ENCODE measurements at regions not wholly inside any gene's neighbourhood (a gene's known extent, or its start where the extent isn't known, plus 50 kb on each side); places are given as distances from the start of the nearest gene placed in this dataset.

DNA sequence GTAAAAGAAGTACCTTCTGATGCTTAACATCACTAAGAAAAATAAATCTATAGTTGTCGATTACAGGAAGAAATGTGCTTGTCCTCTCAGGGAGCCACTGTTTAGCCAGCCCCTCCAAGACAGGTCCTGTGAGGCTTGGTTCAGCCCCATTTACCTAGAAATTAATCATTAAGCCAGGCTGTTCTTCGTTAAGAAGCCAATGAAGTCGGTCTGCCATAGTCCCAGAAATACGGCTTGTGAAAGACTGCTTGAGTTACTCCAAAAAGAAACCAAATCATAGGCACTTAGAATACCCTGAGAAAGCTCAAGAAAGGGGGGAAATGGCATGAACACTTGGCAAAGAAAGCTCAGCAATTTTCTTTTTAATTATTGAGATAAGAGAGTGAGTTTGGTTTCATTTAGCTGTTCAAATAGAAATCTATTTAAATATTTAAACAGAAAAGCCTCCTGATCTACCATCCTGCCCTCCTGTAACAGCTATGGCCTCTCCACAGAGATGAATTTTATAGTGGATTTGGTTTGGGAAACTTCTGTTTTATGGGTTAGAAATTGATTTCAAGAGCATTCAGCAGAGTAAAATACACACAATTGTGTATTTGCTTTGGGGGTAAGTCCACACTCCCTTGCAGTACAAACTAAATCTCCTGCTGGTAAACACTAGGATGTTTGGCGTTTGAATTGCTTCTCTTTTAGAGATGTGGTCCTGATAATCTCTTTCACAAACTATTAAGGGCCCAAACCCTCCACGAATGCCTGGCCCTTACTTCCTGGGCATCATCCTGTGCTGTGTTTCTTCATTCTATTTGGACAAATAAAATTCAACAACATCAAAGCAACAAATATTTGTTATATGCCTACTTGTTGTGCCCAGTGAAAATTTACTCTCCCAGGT, 234.4 kb downstream of the SEC23A start (continued):
- TF ChIP-seq, protein P1, sequence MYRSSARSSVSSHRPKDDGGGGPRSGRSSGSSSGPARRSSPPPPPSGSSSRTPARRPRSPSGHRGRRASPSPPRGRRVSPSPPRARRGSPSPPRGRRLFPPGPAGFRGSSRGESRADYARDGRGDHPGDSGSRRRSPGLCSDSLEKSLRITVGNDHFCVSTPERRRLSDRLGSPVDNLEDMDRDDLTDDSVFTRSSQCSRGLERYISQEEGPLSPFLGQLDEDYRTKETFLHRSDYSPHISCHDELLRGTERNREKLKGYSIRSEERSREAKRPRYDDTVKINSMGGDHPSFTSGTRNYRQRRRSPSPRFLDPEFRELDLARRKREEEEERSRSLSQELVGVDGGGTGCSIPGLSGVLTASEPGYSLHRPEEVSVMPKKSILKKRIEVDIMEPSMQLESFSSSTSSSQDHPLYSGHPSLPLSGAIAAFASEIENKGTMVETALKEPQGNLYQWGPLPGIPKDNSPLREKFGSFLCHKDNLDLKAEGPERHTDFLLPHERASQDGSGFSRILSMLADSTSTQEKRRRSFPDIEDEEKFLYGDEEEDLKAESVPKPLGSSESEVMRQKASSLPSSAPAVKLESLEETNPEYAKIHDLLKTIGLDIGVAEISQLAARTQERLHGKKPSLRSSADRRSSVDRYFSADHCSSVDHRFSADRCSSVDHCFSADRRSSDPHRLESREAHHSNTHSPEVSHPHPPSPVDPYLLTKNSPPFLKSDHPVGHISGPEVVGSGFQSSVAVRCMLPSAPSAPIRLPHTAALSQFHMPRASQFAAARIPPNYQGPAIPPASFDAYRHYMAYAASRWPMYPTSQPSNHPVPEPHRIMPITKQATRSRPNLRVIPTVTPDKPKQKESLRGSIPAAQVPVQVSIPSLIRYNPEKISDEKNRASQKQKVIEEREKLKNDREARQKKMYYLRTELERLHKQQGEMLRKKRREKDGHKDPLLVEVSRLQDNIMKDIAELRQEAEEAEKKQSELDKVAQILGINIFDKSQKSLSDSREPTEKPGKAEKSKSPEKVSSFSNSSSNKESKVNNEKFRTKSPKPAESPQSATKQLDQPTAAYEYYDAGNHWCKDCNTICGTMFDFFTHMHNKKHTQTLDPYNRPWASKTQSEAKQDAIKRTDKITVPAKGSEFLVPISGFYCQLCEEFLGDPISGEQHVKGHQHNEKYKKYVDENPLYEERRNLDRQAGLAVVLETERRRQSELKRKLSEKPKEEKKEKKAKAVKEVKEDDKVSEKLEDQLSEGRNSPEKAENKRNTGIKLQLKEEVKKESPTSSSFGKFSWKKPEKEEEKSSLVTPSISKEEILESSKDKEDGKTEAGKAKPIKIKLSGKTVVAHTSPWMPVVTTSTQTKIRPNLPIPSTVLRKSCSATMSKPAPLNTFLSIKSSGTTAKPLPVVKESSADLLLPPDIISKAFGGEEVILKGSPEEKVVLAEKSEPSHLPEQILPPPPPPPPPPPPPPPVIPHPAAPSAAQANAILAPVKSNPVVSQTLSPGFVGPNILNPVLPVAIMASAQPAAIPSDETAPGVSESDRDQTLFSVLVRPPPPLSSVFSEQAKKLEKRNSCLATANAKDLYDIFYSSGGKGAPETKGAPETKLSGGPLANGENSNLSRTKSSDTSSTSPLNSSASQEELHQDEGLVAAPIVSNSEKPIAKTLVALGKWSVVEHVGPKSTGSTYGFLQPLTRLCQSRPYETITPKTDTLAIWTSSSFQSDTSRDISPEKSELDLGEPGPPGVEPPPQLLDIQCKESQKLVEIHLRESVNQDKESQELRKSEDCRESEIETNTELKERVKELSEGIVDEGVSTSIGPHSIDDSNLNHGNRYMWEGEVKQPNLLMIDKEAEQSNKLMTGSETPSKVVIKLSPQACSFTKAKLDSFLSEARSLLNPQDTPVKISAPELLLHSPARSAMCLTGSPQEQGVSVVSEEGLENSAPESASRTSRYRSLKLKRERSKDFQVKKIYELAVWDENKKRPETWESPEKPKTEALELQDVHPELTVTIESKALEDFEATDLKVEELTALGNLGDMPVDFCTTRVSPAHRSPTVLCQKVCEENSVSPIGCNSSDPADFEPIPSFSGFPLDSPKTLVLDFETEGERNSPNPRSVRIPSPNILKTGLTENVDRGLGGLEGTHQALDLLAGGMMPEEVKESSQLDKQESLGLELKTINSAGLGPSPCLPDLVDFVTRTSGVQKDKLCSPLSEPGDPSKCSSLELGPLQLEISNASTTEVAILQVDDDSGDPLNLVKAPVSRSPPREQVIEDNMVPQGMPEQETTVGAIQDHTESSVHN (CRISPR knock-in tag; IDR thresholded peaks at IDR 0.05) = no peak
- TF ChIP-seq NRL (CRISPR knock-in tag; IDR thresholded peaks at IDR 0.05; ENCODE audit: borderline replicate concordance) = no peak
- TF ChIP-seq FOXJ3 (CRISPR knock-in tag; IDR thresholded peaks at IDR 0.05; ENCODE audit: borderline replicate concordance) = peak; percentile 83; the same call in 1 of the 2 replicates
- TF ChIP-seq NR2F1 (CRISPR knock-in tag; IDR thresholded peaks at IDR 0.05) = no peak
- no peak for TF ChIP-seq NR2F6 (IDR thresholded peaks at IDR 0.05)
- TF ChIP-seq NR2F6 (CRISPR knock-in tag; IDR thresholded peaks at IDR 0.05) = no peak
- no peak for TF ChIP-seq ZFP62 (CRISPR knock-in tag; IDR thresholded peaks at IDR 0.05)
- no peak for TF ChIP-seq MAFF (IDR thresholded peaks at IDR 0.05; ENCODE audit: low read depth, low read length)
- TF ChIP-seq ZSCAN29 (CRISPR knock-in tag; conservative IDR thresholded peaks at IDR 0.05) = 0 out of 2 replicates have a peak, but pooled peaks have one; percentile 11
- TF ChIP-seq, protein P2, sequence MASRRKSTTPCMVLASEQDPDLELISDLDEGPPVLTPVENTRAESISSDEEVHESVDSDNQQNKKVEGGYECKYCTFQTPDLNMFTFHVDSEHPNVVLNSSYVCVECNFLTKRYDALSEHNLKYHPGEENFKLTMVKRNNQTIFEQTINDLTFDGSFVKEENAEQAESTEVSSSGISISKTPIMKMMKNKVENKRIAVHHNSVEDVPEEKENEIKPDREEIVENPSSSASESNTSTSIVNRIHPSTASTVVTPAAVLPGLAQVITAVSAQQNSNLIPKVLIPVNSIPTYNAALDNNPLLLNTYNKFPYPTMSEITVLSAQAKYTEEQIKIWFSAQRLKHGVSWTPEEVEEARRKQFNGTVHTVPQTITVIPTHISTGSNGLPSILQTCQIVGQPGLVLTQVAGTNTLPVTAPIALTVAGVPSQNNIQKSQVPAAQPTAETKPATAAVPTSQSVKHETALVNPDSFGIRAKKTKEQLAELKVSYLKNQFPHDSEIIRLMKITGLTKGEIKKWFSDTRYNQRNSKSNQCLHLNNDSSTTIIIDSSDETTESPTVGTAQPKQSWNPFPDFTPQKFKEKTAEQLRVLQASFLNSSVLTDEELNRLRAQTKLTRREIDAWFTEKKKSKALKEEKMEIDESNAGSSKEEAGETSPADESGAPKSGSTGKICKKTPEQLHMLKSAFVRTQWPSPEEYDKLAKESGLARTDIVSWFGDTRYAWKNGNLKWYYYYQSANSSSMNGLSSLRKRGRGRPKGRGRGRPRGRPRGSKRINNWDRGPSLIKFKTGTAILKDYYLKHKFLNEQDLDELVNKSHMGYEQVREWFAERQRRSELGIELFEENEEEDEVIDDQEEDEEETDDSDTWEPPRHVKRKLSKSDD (CRISPR knock-in tag; IDR thresholded peaks at IDR 0.05; ENCODE audit: low read depth) = no peak
- peak; percentile 23; the same call in 1 of the 2 replicates for TF ChIP-seq JUN (CRISPR knock-in tag; IDR thresholded peaks at IDR 0.05)
- TF ChIP-seq MIXL1 (CRISPR knock-in tag; IDR thresholded peaks at IDR 0.05) = peak; percentile 71
- no peak for TF ChIP-seq ZBTB38 (CRISPR knock-in tag; IDR thresholded peaks at IDR 0.05)
- TF ChIP-seq ZNF850 (CRISPR knock-in tag; conservative IDR thresholded peaks at IDR 0.05) = no peak
- no peak for TF ChIP-seq REXO4 (CRISPR knock-in tag; IDR thresholded peaks at IDR 0.05; ENCODE audit: borderline replicate concordance)
- TF ChIP-seq, protein P3, sequence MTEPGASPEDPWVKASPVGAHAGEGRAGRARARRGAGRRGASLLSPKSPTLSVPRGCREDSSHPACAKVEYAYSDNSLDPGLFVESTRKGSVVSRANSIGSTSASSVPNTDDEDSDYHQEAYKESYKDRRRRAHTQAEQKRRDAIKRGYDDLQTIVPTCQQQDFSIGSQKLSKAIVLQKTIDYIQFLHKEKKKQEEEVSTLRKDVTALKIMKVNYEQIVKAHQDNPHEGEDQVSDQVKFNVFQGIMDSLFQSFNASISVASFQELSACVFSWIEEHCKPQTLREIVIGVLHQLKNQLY (CRISPR knock-in tag; IDR thresholded peaks at IDR 0.05) = peak; percentile 45; the same call in 1 of the 2 replicates
- no peak for TF ChIP-seq ZNF224 (CRISPR knock-in tag; IDR thresholded peaks at IDR 0.05)
- peak; percentile 23; the same call in 1 of the 2 replicates for TF ChIP-seq TARDBP (CRISPR knock-in tag; IDR thresholded peaks at IDR 0.05)
- no peak for TF ChIP-seq ZNF333 (CRISPR knock-in tag; IDR thresholded peaks at IDR 0.05; ENCODE audit: borderline replicate concordance)

All from HepG2 (cell line).